C4-2B (cell line): ENCODE measurements at regions not wholly inside any gene's neighbourhood (a gene's known extent, or its start where the extent isn't known, plus 50 kb on each side); places are given as distances from the start of the nearest gene placed in this dataset.

Experiments used
- H3K27ac ChIP-seq: fragments of 450-650 bp; 2 replicates; pipeline ENCODE4 v1.5.1; 2017
- CTCF ChIP-seq: fragments of 450-650 bp; conservative IDR thresholded peaks from 2 replicates; pipeline ENCODE4 v1.5.1; 2017; ENCODE audit warnings: mild to moderate bottlenecking
- ZFX ChIP-seq: fragments of 450-650 bp; IDR thresholded peaks from 2 replicates; pipeline ENCODE4 v1.6.1; 2017

- TF ChIP-seq ZFX = no peak
- no peak for TF ChIP-seq CTCF
- H3K27ac ChIP-seq = no peak overlapping the region
Observed at GRCh38 chr2:82526277-82526676, 1932.8 kb downstream of the SUCLG1 start.

- TF ChIP-seq ZFX (no peak), CTCF (no peak)
- no peak overlapping the region for H3K27ac ChIP-seq
Observed at GRCh38 chr2:82525744-82526143, 1933.3 kb downstream of the SUCLG1 start.

- TF ChIP-seq ZFX = no peak
- TF ChIP-seq CTCF = no peak
- no peak overlapping the region for H3K27ac ChIP-seq
Observed at GRCh38 chr2:82524826-82525225, 1934.3 kb downstream of the SUCLG1 start.

GRCh38 chr2:82511894-82512293, 1947.2 kb downstream of the SUCLG1 start:
- no peak overlapping the region for H3K27ac ChIP-seq
- no peak for TF ChIP-seq CTCF
- no peak for TF ChIP-seq ZFX

GRCh38 chr2:82508702-82509101, 1950.4 kb downstream of the SUCLG1 start:
- no peak for TF ChIP-seq CTCF
- no peak for TF ChIP-seq ZFX
- H3K27ac ChIP-seq = no peak overlapping the region

GRCh38 chr2:82507657-82508056, 1951.4 kb downstream of the SUCLG1 start:
- no peak for TF ChIP-seq CTCF
- no peak for TF ChIP-seq ZFX
- H3K27ac ChIP-seq = no peak overlapping the region

- no peak for TF ChIP-seq CTCF
- TF ChIP-seq ZFX = no peak
Observed at GRCh38 chr2:82501217-82501616, 1957.9 kb downstream of the SUCLG1 start.

More at GRCh38 chr2:82501217-82501616, 1957.9 kb downstream of the SUCLG1 start:
- no peak overlapping the region for H3K27ac ChIP-seq
